HG03342 (cell line): ENCODE measurements at regions not wholly inside any gene's neighbourhood (a gene's known extent, or its start where the extent isn't known, plus 50 kb on each side); places are given as distances from the start of the nearest gene placed in this dataset.
"Not testable (repeated sequence)": the region's sequence is repeated elsewhere in the genome, so short reads cannot be mapped to it uniquely, and the experiment has no call there.

Experiments
- ATAC-seq: cut with Tn5 transposase; IDR thresholded peaks from one replicate; pipeline ENCODE4 v1.9.1; 2021; ENCODE audit warnings: mild to moderate bottlenecking, moderate library complexity; ENCODE audit not compliant: unreplicated experiment

GRCh38 chr12:34219046-34219770, 196.9 kb downstream of the ALG10 start:
- ATAC-seq, result no peak

GRCh38 chr12:34220079-34220478, 197.8 kb downstream of the ALG10 start:
- not testable (repeated sequence) for ATAC-seq

DNA sequence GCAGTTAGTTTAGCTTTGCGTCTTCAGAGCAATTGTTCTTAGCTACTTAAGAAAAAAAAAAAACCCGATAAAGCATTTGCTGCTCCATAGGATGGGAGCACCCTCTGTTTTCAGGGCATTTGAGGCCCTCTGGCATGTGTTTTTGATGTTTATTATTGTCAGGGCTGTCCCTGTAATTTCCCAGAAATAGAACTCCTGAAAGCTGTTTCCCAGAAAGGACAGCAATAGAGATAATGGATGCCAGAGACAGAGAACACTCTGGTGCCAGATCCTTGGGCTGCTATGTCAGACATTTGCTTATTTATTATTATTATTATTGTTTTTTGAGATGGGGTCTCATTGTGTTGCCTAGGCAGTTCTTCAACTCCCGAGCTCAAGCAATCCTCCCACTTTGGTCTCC, 201.3 kb downstream of the ALG10 start:
- ATAC-seq, result no peak

GRCh38 chr12:34226044-34226443, 203.7 kb downstream of the ALG10 start:
- ATAC-seq, result not testable (repeated sequence)

- ATAC-seq, result not testable (repeated sequence)
Observed at GRCh38 chr12:34228046-34228445, 205.8 kb downstream of the ALG10 start.

- not testable (repeated sequence) for ATAC-seq
Observed at GRCh38 chr12:34229033-34229432, 206.7 kb downstream of the ALG10 start.

- ATAC-seq, result no peak
Observed at GRCh38 chr12:34233618-34234017, 211.3 kb downstream of the ALG10 start.

GRCh38 chr12:34236073-34236472, 213.8 kb downstream of the ALG10 start:
- no peak for ATAC-seq

DNA sequence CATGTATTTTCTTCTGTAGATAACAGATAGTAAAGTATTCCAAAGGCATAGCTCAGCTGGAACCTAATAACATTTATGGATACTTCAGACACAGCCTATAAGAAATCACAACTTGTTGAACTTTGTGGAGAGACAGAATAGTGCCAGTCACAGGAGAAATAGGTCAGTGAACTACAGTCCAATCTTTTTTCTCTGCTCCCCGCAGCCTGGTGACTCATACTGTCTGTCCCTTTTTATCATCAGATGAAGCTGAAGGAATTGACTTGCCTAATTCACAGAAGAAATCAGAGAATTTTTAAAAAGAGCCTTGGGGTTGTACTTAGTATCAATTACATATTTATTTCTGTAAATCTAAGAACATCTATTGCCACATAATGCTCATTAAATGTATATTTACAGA, 222.3 kb downstream of the ALG10 start:
- ATAC-seq, result no peak

GRCh38 chr12:34249271-34249670, 227.0 kb downstream of the ALG10 start:
- ATAC-seq, result no peak

- not testable (repeated sequence) for ATAC-seq
Observed at GRCh38 chr12:34251879-34252278, 229.6 kb downstream of the ALG10 start.

- no peak for ATAC-seq
Observed at GRCh38 chr12:34253674-34254073, 231.4 kb downstream of the ALG10 start.

GRCh38 chr12:34257093-34257492, 234.8 kb downstream of the ALG10 start:
- ATAC-seq, result no peak

DNA sequence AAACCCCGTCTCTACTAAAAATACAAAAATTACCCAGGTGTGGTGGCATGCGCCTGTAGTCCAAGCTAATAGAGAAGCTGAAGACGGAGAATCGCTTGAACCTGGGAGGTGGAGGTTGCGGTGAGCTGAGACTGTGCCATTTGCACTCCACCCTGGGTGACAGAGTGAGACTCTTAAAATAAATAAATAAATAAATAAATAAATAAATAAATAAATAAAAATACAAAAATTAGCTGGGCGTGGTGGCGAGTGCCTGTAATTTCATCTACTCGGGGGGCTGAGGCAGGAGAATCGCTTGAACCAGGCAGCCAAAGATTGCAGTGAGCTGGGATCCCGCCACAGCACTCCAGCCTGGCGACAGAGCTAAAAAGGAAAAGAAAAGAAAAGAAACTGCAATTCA, 239.8 kb downstream of the ALG10 start:
- ATAC-seq, result not testable (repeated sequence)

- ATAC-seq, result no peak
Observed at GRCh38 chr12:34264110-34264509, 241.8 kb downstream of the ALG10 start.

DNA sequence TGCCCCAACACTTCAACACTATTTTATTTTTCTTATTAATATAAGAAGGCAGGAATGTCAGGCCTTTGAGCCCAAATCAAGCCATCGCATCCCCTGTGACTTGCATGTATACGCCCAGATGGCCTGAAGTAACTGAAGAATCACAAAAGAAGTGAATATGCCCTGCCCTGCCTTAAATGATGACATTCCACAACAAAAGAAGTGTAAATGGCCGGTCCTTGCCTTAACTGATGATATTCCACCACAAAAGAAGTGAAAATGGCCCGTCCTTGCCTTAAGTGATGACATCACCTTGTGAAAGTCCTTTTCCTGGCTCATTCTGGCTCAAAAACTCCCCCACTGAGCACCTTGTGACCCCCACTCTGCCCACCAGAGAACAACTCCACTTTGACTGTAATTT, 251.4 kb downstream of the ALG10 start:
- not testable (repeated sequence) for ATAC-seq

GRCh38 chr12:34275129-34275528, 252.8 kb downstream of the ALG10 start:
- ATAC-seq, result no peak

DNA sequence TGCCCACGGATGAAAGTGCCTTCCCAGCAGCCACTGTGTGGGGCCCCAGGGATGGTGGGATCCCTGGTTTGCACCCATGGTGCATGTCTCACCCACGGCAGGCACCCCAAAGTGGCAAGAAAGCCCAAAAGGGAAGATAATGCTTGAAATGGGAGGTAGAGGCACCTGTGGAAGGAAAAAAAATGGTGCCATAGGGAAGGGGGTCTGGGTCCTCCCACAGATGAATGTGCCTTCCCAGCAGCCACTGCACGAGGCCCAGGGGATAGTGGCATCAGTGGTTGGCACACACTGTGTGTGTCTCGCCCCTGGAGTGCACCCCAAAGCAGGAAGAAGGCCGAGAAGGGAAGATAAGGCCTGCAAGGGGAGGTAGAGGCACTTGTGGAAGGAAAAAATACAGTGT, 264.2 kb downstream of the ALG10 start:
- ATAC-seq, result no peak

DNA sequence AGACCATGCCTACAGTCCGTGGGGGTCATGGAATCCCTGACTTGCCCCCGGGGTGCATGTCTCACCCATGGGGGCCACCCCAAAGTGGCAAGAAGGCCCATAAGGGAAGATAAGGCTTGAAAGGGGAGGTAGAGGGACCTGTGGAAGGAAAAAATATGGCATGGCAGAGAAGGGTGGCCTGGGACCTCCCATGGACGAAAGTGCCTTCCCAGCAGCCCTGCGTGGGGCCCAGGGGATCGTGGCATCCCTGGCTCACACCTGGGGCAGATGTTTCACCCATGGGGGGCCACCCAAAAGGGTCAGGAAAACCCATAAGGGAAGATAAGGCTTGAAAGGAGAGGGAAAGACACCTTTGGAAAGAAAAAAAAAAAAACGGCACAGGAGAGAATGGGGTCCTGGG, 264.6 kb downstream of the ALG10 start:
- ATAC-seq, result no peak

DNA sequence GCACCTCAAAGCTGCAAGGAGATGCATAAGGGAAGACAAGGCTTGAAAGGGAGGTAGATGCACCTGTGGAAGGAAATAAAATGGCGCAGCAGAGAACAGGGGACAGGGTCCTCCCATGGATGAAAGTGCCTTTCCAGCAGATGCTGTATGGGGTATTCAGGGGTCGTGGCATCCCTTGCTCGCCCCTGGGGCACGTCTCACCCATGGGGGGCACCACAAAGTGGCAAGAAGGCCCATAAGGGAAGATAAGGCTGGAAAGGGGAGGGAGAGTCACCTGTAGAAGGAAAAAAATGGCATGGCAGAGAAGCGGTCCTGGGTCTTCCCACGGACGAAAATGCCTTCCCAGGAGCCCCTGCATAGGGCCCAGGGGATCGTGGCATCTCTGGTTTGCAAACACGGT, 265.1 kb downstream of the ALG10 start:
- no peak for ATAC-seq

DNA sequence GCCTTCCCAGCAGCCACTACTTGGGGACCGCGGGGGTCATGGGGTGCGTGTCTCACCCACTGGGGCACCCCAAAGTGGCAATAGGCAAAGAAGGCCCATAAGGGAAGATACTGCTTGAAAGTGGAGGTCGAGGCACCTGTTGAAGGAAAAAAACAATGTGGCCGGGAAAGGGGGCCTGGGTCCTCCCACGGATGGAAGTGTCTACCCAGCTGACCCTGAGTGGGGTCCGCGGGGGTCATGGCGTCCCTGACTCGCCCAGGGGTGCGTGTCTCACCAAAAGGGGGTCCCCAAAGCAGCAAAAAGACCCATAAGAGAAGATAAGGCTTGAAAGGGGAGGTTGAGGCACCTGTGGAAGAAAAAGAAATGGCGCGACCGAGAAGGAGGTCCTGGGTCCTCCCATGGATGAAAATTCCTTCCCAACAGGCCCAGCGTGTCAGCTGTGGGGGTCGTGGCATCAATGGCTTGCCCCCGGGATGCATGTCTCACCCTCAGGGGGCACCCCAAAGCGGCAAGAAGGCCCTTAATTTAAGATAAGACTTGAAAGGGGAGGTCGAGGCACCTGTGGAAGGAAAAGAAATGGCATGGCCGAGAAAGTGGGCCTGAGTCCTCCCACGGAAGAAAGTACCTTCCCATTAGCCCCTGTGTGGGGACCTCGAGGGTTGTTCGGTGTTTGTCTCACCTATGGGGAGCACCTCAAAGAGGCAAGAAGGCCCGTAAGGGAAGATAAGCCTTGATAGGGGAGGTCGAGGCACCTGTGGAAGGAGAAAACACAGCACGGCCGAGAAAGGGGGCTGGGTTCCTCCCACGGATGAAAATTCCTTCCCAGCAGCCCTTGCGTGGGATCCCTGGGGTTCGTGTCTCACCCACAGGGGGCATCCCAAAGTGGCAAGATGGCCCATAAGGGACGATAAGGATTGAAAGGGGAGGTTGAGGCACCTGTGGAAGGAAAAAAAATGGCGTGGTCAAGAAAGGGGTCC, 266.0 kb downstream of the ALG10 start:
- ATAC-seq, result no peak

- ATAC-seq, result no peak
Observed at GRCh38 chr12:34288963-34289345, 266.7 kb downstream of the ALG10 start.
